HepG2 (cell line): ENCODE measurements at regions not wholly inside any gene's neighbourhood (a gene's known extent, or its start where the extent isn't known, plus 50 kb on each side); places are given as distances from the start of the nearest gene placed in this dataset.

Experiments
- GFI1 ChIP-seq: sonication (generic); formaldehyde crosslinking; IDR thresholded peaks from 2 replicates; pipeline ENCODE4 v1.5.0; 2020; ENCODE audit warnings: missing genetic modification reagents, mild to moderate bottlenecking, borderline replicate concordance
- HNRNPK ChIP-seq: fragments of 200-400 bp; formaldehyde crosslinking; IDR thresholded peaks from 2 replicates; pipeline ENCODE4 v1.6.1; 2018; ENCODE audit warnings: low read length, low read depth, moderate library complexity, mild to moderate bottlenecking; ENCODE audit not compliant: poor library complexity, severe bottlenecking
- NFIC ChIP-seq: IDR thresholded peaks from 2 replicates; pipeline ENCODE4 v1.6.1; 2012; ENCODE audit warnings: mild to moderate bottlenecking, low read length, inconsistent platforms
- ONECUT2 ChIP-seq: sonication (generic); formaldehyde crosslinking; IDR thresholded peaks from 2 replicates; pipeline ENCODE4 v1.4.0; 2020; ENCODE audit warnings: missing genetic modification reagents
- POLR2A ChIP-seq, 2 experiments: IDR thresholded peaks; 2 replicates each; pipeline ENCODE4 v1.6.1; 2011; ENCODE audit warnings: low read depth in 2 of 2, low read length in 2 of 2, mild to moderate bottlenecking in 1 of 2, moderate library complexity in 1 of 2; ENCODE audit not compliant: insufficient read depth in 1 of 2
- U2AF1 ChIP-seq: fragments of 200-400 bp; formaldehyde crosslinking; optimal IDR thresholded peaks from 2 replicates; pipeline ENCODE3; 2017; ENCODE audit warnings: mild to moderate bottlenecking, low read depth, low read length
- ZNF24 ChIP-seq: fragments of 450-650 bp; IDR thresholded peaks from 2 replicates; pipeline ENCODE4 v1.6.1; 2017; ENCODE audit warnings: antibody characterized with exemption, mild to moderate bottlenecking
- ZNF790 ChIP-seq: sonication (generic); formaldehyde crosslinking; IDR thresholded peaks from 2 replicates; pipeline ENCODE4 v1.8.0; 2022; ENCODE audit warnings: missing genetic modification reagents, mild to moderate bottlenecking, borderline replicate concordance
- ZZZ3 ChIP-seq: sonication (generic); formaldehyde crosslinking; IDR thresholded peaks from 2 replicates; pipeline ENCODE4 v1.4.0; 2020; ENCODE audit warnings: missing genetic modification reagents, mild to moderate bottlenecking, borderline replicate concordance
- TF ChIP-seq, protein P1 (sequence below): sonication (generic); formaldehyde crosslinking; IDR thresholded peaks from one replicate; pipeline ENCODE4 v1.5.1; 2020; ENCODE audit warnings: mild to moderate bottlenecking, missing genetic modification reagents; ENCODE audit errors: not compliant biosample characterization
- TF ChIP-seq, protein P2 (sequence below): sonication (generic); formaldehyde crosslinking; IDR thresholded peaks from 2 replicates; pipeline ENCODE4 v1.5.1; 2020; ENCODE audit warnings: missing genetic modification reagents, mild to moderate bottlenecking, borderline replicate concordance
- TF ChIP-seq, protein P3 (sequence below): sonication (generic); formaldehyde crosslinking; IDR thresholded peaks from 2 replicates; pipeline ENCODE4 v1.5.1; 2020; ENCODE audit warnings: missing genetic modification reagents, mild to moderate bottlenecking, borderline replicate concordance

DNA sequence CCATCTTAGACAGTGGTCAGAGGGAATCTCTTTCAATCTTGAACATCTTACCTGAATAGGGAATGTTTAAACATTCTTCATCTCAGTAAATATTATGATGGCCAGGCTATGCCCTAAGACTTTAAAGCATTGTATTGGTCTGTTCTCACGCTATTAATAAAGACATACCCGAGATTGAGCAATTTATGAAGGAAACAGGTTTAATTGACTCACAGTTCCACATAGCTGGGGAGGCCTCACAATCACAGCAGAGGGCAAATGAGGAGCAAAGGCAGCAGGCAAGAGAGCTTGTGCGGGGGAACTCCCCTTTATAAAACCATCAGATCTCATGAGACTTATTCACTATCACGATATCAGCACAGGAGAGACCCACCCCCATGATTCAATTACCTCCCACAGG, 55.3 kb upstream of the SOX9 start (continued):
- TF ChIP-seq, protein P1, sequence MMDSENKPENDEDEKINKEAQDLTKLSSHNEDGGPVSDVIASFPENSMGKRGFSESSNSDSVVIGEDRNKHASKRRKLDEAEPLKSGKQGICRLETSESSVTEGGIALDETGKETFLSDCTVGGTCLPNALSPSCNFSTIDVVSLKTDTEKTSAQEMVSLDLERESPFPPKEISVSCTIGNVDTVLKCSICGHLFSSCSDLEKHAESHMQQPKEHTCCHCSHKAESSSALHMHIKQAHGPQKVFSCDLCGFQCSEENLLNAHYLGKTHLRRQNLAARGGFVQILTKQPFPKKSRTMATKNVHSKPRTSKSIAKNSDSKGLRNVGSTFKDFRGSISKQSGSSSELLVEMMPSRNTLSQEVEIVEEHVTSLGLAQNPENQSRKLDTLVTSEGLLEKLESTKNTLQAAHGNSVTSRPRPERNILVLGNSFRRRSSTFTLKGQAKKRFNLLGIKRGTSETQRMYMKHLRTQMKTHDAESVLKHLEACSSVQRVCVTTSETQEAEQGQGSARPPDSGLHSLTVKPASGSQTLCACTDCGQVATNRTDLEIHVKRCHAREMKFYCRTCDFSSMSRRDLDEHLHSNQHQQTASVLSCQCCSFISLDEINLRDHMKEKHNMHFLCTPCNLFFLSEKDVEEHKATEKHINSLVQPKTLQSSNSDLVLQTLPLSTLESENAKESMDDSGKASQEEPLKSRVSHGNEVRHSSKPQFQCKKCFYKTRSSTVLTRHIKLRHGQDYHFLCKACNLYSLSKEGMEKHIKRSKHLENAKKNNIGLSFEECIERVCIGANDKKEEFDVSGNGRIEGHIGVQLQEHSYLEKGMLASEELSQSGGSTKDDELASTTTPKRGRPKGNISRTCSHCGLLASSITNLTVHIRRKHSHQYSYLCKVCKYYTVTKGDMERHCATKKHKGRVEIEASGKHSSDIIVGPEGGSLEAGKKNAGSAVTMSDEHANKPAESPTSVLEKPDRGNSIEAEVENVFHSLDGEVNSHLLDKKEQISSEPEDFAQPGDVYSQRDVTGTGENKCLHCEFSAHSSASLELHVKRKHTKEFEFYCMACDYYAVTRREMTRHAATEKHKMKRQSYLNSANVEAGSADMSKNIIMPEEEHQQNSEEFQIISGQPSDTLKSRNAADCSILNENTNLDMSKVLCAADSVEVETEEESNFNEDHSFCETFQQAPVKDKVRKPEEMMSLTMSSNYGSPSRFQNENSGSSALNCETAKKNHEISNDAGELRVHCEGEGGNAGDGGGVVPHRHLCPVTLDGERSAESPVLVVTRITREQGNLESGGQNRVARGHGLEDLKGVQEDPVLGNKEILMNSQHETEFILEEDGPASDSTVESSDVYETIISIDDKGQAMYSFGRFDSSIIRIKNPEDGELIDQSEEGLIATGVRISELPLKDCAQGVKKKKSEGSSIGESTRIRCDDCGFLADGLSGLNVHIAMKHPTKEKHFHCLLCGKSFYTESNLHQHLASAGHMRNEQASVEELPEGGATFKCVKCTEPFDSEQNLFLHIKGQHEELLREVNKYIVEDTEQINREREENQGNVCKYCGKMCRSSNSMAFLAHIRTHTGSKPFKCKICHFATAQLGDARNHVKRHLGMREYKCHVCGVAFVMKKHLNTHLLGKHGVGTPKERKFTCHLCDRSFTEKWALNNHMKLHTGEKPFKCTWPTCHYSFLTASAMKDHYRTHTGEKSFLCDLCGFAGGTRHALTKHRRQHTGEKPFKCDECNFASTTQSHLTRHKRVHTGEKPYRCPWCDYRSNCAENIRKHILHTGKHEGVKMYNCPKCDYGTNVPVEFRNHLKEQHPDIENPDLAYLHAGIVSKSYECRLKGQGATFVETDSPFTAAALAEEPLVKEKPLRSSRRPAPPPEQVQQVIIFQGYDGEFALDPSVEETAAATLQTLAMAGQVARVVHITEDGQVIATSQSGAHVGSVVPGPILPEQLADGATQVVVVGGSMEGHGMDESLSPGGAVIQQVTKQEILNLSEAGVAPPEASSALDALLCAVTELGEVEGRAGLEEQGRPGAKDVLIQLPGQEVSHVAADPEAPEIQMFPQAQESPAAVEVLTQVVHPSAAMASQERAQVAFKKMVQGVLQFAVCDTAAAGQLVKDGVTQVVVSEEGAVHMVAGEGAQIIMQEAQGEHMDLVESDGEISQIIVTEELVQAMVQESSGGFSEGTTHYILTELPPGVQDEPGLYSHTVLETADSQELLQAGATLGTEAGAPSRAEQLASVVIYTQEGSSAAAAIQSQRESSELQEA (CRISPR knock-in tag): no peak
- TF ChIP-seq ZNF24: no peak
- no peak for TF ChIP-seq NFIC
- TF ChIP-seq, protein P2, sequence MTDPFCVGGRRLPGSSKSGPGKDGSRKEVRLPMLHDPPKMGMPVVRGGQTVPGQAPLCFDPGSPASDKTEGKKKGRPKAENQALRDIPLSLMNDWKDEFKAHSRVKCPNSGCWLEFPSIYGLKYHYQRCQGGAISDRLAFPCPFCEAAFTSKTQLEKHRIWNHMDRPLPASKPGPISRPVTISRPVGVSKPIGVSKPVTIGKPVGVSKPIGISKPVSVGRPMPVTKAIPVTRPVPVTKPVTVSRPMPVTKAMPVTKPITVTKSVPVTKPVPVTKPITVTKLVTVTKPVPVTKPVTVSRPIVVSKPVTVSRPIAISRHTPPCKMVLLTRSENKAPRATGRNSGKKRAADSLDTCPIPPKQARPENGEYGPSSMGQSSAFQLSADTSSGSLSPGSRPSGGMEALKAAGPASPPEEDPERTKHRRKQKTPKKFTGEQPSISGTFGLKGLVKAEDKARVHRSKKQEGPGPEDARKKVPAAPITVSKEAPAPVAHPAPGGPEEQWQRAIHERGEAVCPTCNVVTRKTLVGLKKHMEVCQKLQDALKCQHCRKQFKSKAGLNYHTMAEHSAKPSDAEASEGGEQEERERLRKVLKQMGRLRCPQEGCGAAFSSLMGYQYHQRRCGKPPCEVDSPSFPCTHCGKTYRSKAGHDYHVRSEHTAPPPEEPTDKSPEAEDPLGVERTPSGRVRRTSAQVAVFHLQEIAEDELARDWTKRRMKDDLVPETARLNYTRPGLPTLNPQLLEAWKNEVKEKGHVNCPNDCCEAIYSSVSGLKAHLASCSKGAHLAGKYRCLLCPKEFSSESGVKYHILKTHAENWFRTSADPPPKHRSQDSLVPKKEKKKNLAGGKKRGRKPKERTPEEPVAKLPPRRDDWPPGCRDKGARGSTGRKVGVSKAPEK (CRISPR knock-in tag): no peak
- TF ChIP-seq GFI1 (CRISPR knock-in tag): no peak
- TF ChIP-seq HNRNPK: no peak
- TF ChIP-seq, protein P3, sequence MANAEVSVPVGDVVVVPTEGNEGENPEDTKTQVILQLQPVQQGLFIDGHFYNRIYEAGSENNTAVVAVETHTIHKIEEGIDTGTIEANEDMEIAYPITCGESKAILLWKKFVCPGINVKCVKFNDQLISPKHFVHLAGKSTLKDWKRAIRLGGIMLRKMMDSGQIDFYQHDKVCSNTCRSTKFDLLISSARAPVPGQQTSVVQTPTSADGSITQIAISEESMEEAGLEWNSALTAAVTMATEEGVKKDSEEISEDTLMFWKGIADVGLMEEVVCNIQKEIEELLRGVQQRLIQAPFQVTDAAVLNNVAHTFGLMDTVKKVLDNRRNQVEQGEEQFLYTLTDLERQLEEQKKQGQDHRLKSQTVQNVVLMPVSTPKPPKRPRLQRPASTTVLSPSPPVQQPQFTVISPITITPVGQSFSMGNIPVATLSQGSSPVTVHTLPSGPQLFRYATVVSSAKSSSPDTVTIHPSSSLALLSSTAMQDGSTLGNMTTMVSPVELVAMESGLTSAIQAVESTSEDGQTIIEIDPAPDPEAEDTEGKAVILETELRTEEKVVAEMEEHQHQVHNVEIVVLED: no peak
- no peak for TF ChIP-seq ONECUT2
- TF ChIP-seq ZZZ3: no peak
- TF ChIP-seq ZNF790 (CRISPR knock-in tag): no peak
- no peak for TF ChIP-seq U2AF1
- no peak for TF ChIP-seq POLR2A (IDR thresholded peaks at IDR 0.05; ENCODE audit: insufficient read depth in 1 of 2, low read depth in 2 of 2, low read length in 2 of 2)
